Spleen (tissue), 7 donors: ENCODE measurements at regions not wholly inside any gene's neighbourhood (a gene's known extent, or its start where the extent isn't known, plus 50 kb on each side); places are given as distances from the start of the nearest gene placed in this dataset.

Experiments used
- POLR2A ChIP-seq, 3 donors: fragments of 450-650 bp; IDR thresholded peaks; one replicate each; pipeline ENCODE4 v1.5.1; 2017; ENCODE audit warnings: antibody characterized with exemption in 3 of 3, mild to moderate bottlenecking in 1 of 3
- POLR2AphosphoS5 ChIP-seq, 3 donors: sonication (generic); formaldehyde crosslinking; IDR thresholded peaks; one replicate each; pipeline ENCODE4 v1.5.1; 2017; ENCODE audit warnings: antibody characterized with exemption in 3 of 3
- TF ChIP-seq, protein P1 (sequence below), 11 experiments: fragments of 200-600 bp in 7 of 11; fragments of 450-650 bp in 4 of 11; sonication (generic) in 4 of 11; IDR thresholded peaks in 8 of 11; conservative IDR thresholded peaks in 3 of 11; 1 replicate in 7 of 11; 2 replicates in 4 of 11; pipeline versions ENCODE4 v1.4.0 to v1.8.0; 2016 to 2021; ENCODE audit warnings: antibody characterized with exemption in 11 of 11, inconsistent platforms in 4 of 11, mild to moderate bottlenecking in 1 of 11
- donor health status: DM: no; HTN: no; CAD: no; lungs with moderate emphysema.
- donor health status: DM: no; HTN: no; CAD: no.
- donor health status: DM: no; HTN: no; CAD: no.

DNA sequence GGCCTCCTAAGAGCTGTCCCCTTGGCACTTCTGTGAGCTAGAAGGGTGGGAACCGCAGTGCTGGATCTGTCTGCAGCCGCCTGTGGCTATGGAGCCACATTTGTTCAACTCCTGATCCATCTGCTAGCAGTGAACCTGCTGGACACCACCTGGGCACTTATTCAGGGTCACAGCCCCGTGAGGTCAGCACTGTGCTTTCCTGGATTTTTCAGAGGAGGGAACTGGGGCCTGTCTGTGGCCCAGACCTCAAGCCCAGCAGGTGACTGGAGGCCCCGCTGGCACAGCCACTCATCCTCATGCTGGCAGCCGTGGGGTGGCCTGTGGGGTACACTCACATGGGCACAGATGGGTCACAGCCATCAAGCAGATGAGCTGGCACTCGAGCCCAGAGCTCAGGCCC is 155.3 kb downstream of the TFCP2L1 start:
- no peak for TF ChIP-seq POLR2A (IDR thresholded peaks at IDR 0.05)
- TF ChIP-seq, protein P1, sequence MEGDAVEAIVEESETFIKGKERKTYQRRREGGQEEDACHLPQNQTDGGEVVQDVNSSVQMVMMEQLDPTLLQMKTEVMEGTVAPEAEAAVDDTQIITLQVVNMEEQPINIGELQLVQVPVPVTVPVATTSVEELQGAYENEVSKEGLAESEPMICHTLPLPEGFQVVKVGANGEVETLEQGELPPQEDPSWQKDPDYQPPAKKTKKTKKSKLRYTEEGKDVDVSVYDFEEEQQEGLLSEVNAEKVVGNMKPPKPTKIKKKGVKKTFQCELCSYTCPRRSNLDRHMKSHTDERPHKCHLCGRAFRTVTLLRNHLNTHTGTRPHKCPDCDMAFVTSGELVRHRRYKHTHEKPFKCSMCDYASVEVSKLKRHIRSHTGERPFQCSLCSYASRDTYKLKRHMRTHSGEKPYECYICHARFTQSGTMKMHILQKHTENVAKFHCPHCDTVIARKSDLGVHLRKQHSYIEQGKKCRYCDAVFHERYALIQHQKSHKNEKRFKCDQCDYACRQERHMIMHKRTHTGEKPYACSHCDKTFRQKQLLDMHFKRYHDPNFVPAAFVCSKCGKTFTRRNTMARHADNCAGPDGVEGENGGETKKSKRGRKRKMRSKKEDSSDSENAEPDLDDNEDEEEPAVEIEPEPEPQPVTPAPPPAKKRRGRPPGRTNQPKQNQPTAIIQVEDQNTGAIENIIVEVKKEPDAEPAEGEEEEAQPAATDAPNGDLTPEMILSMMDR (IDR thresholded peaks at IDR 0.05 in 8 of 11, conservative IDR thresholded peaks at IDR 0.05 in 3 of 11): no peak
- no peak for TF ChIP-seq POLR2AphosphoS5 (IDR thresholded peaks at IDR 0.05)
